SK-MEL-5 (cell line): ENCODE measurements at regions not wholly inside any gene's neighbourhood (a gene's known extent, or its start where the extent isn't known, plus 50 kb on each side); places are given as distances from the start of the nearest gene placed in this dataset.

Source experiments
- DNase-seq: peaks from one replicate; pipeline ENCODE4 v3.0.0-alpha.2; 2016; ENCODE audit warnings: low read depth, low spot score
- in situ Hi-C: cut with HindIII; loops from 2 replicates; pipeline ENCODE4 v1.10.0; 2016; ENCODE audit warnings: low sequenced_read_pairs, high pct_unique_total_duplicates, low pct_unique_long_range_greater_than_20kb

GRCh38 chr4:180528003-180528402 is 1715.2 kb upstream of the TENM3 start:
- DNase-seq = no peak
- in situ Hi-C loops = no loop called here

- DNase-seq = no peak
- in situ Hi-C loops = no loop called here
These were observed 1712.4 kb upstream of the TENM3 start for GRCh38 chr4:180530787-180531186.

GRCh38 chr4:180532691-180533090 is 1710.5 kb upstream of the TENM3 start:
- peak; percentile 23 for DNase-seq
- in situ Hi-C loops = no loop called here

DNA sequence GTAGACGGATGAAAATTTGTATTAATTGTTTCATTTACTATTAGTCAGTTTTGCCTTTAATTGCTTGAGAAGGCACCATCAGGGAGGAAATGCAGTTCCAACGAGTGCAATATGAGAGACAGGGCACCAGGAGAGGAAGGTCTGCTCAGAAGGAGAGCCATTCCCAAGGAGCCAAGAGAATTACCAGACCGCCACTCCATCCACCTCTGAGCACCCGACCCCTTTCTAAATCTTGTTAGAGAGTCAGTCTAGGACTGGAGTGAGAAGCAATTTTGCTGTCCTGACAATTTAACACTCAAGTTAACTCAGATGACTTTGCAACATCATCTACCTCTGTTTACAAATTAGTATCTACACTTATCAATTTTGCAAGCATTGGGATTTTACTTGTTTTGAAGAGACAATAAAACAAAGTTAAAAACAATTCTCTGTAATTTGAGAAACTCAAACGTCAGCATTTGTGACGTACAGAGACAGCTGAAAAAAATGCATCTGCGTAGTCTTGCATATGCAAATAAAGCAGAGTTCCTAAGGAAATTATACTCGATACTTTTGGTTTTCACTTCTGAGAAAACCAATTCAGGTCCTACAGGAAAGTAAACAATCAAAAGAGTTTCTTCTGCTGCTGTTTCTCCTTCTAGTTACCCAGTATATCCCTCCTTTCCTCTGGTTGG is 1704.7 kb upstream of the TENM3 start:
- in situ Hi-C loops = no loop called here
- no peak for DNase-seq

DNA sequence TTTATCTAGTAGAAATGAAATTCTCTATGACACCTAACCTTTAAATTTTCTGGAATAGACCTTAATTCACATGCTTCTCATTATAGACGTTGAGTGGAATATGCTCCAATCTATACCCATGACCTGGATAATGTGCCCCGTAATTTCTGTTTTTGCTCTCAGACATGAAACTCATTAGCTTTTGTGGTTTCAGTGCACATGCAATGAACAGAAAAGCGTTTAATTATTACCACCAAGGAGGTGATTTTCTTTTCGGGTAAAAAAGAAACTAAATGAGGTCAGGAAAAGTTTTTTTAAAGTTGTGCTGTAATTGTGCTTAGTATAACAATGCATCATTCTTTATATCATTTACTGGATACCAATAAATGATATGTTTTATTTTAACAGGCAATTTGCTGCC is 1703.9 kb upstream of the TENM3 start:
- in situ Hi-C loops = no loop called here
- DNase-seq = no peak

- in situ Hi-C loops = no loop called here
- DNase-seq = no peak
These were observed 1701.5 kb upstream of the TENM3 start for GRCh38 chr4:180541678-180542077.

- in situ Hi-C loops = no loop called here
- DNase-seq = peak; percentile 26
These were observed 1700.6 kb upstream of the TENM3 start for GRCh38 chr4:180542445-180543100.

- in situ Hi-C loops = no loop called here
- DNase-seq = no peak
These were observed 1693.1 kb upstream of the TENM3 start for GRCh38 chr4:180550106-180550505.

DNA sequence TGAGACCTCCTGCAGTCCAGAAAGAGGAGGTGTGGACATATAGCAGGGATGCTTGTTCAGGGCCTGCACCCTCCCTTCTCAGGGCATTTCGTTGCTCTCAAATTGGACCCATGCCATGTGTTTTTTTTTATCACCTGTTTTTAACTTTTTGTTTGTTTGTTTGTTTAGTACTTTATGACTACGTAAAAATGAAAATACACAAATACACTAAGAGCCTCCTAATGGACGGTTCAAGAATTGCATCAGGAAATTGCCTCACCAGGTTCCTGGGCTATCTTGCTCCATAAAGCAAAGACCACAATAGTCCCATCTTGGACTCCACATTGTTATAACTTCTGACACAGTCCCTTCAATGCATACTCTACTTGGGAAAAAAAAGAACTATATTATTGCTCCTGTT is 1685.9 kb upstream of the TENM3 start:
- peak; percentile 51 for DNase-seq
- in situ Hi-C loops = no loop called here

GRCh38 chr4:180557950-180558349 is 1685.3 kb upstream of the TENM3 start:
- in situ Hi-C loops = no loop called here
- DNase-seq = no peak

DNA sequence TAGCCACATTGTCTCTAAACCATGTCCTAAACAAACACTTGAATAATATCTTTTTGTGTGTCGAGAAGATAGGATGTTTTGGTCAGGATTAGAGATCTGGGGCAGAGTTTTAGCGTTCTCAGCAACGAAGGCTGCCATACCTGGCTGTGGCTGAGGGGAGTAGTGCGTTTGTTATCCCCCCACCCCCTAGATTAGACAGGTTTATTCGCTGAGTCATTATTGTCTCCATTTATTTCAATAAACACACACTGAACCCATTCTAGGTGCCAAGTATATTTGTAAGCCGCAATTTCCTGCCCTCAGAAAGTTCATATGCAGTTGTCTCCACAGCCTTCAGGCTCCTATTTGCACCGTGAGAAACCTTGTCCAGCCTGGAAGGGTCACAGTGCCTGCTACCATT is 1684.8 kb upstream of the TENM3 start:
- no peak for DNase-seq
- in situ Hi-C loops = no loop called here

DNA sequence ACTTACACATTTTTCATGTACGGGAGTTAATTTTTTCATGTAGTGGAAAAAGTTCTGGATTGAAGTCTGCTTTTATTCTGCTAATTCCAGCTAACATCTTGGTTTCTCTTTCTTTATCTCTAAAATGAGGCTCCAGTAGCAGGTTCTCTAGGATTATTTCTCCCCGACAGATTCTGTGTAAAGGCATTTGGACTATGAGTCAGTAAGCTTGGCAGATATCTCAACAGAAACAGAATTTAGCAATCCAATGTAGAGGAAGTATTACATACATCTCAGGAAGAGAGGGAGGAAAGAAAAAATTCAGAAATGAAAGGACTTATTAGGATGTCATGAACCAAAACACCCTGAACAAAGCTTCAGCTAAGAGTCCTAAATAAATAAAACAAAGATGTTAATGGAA is 1682.3 kb upstream of the TENM3 start:
- in situ Hi-C loops = no loop called here
- no peak for DNase-seq

DNA sequence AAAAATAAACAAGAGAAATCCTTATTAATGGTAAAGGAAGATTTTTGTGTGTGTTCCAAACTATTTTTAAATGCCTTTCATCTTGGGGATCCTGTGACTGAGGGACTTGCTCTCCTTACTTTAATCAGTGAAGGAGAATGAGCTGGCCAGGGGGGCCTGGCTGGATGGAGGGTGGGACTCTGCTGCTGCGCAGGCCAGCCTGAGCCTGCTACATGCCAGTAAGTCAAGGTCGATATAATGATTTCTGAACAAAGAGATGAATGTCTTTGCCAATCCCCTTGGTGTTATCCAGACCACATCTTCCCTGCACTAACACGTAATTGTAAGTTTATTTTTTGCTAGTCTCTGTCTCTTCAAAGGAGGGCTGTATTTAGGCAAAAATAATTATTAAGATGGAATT is 1679.2 kb upstream of the TENM3 start:
- DNase-seq = no peak
- in situ Hi-C loops = no loop called here

DNA sequence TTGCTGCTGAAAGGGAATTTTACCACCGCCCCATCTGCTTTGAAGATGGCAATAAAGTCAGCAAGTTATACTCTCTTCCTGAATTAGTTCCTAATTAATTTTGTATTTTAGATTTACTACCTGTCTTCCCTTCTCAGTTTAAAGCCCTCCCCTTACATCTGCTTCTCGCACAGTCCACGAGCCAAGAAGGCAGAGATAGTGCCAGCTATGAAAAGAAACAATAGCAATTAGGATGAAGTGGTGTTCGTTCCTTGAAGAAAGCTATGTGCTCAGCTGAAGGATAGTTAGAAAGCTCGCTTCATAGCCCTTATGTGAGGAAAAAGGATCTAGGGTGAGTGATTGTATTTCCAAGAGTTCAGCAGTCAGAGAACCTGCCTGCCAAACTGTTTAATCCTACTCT is 1678.8 kb upstream of the TENM3 start:
- in situ Hi-C loops = no loop called here
- no peak for DNase-seq

DNA sequence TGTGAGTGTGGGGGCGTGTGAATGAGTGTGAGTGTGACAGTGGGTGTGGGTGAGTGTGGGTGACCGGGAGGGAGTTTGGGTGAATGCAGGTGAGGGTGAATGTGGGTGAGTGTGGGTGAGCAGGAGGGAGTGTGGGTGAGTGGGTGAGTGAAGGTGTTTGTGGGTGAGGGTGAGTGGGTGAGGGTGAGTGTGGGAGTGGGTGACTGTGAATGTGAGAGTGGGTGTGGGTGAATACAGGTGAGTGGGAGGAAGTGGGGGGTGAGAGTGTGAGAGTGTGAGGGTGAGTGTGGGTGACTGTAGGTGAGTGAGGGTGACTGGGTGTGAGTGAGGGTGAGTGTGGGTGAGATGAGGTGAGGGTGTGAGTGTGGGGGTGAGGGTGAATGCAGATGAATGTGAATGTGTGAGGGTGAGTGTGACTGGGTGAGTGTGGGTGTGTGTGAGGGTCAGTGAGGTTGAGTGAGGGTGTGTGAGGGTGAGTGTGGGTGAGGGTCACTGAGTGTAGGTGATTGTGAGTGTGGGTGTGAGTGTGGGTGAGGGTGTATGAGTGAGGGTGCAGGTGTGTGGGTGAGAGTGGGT is 1677.3 kb upstream of the TENM3 start:
- DNase-seq = no peak
- in situ Hi-C loops = no loop called here

DNA sequence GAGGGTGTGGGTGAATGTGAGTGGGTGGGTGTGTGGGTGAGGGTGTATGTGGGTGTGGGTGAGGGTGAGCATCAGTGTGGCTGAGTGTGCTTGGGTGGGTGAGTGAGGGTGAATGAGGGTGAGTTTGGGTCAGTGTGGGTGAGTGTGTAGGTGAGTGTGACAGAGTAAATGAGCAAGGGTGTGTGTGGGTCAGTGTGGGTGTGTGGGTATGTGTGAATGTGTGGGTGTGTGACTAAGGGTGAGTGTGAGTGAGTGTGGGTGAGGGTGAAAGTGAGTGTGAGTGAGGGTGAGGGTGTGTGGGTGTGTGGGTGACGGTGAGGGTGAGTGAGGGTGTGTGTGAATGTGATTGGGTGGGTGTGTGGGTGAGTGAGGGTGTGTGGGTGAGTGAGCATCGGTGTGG is 1676.7 kb upstream of the TENM3 start:
- in situ Hi-C loops = no loop called here
- DNase-seq = no peak

GRCh38 chr4:180567080-180567479 is 1676.1 kb upstream of the TENM3 start:
- DNase-seq = no peak
- in situ Hi-C loops = no loop called here

DNA sequence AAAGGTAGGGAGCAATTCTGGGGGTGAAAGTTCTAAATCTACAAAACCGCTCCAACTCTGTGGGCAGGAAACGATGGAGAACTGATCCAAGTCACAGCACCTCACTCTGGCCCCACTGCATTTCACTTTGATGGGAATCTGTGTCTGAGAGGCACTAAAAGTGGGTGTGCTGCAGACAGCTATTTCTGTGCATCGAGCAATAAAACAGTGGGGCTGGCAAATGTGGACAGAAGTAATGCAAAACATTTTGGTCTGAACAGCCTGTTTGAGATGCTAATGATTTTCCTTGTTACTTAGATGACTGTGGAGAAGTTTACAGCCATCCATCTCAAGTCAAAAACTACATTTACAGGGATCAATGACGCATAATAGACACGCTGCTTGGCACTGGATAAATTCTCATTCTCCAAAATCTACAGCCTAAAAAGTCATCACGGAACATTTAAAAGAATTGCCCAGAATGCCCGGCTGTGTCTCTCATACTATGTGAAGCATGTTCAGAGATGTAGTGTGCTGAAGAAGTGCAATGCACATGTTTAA is 1671.6 kb upstream of the TENM3 start:
- in situ Hi-C loops = no loop called here
- DNase-seq = no peak

- DNase-seq = no peak
- in situ Hi-C loops = no loop called here
These were observed 1665.0 kb upstream of the TENM3 start for GRCh38 chr4:180578175-180578574.
